Suppressor macrophage (primary cell): ENCODE measurements at regions not wholly inside any gene's neighbourhood (a gene's known extent, or its start where the extent isn't known, plus 50 kb on each side); places are given as distances from the start of the nearest gene placed in this dataset.
"Not testable (repeated sequence)": the region's sequence is repeated elsewhere in the genome, so short reads cannot be mapped to it uniquely, and the experiment has no call there.

Experiments used
- DNase-seq, 4 experiments: peaks; one replicate each; pipeline ENCODE4 v3.0.0-alpha.2; 2020 to 2022

- no peak for DNase-seq
These were observed 182.7 kb downstream of the SMC2 start for GRCh38 chr9:104276709-104277245.

GRCh38 chr9:104278929-104279496 is 184.9 kb downstream of the SMC2 start:
- no peak for DNase-seq

GRCh38 chr9:104279535-104280177 is 185.5 kb downstream of the SMC2 start:
- DNase-seq, result no peak

GRCh38 chr9:104280178-104280560 is 186.1 kb downstream of the SMC2 start:
- no peak for DNase-seq

- DNase-seq, result no peak
These were observed 186.6 kb downstream of the SMC2 start for GRCh38 chr9:104280711-104281110.

GRCh38 chr9:104286187-104286586 is 192.1 kb downstream of the SMC2 start:
- DNase-seq, result no peak

- no peak for DNase-seq
These were observed 192.7 kb downstream of the SMC2 start for GRCh38 chr9:104286799-104287198.

GRCh38 chr9:104287253-104287878 is 193.3 kb downstream of the SMC2 start:
- DNase-seq, result no peak

GRCh38 chr9:104293877-104294276 is 199.8 kb downstream of the SMC2 start:
- DNase-seq, result no peak

- no peak for DNase-seq
These were observed 203.9 kb upstream of the OR13F1 start for GRCh38 chr9:104300124-104300523.

- no peak for DNase-seq
These were observed 202.3 kb upstream of the OR13F1 start for GRCh38 chr9:104301755-104302154.

- DNase-seq, result no peak
These were observed 201.3 kb upstream of the OR13F1 start for GRCh38 chr9:104302775-104303174.

- no peak for DNase-seq
These were observed 199.1 kb upstream of the OR13F1 start for GRCh38 chr9:104304925-104305324.

- DNase-seq, result no peak
These were observed 190.5 kb upstream of the OR13F1 start for GRCh38 chr9:104313396-104314110.

- not testable (repeated sequence) for DNase-seq
These were observed 187.7 kb upstream of the OR13F1 start for GRCh38 chr9:104316201-104317009.

- DNase-seq, result no peak
These were observed 184.9 kb upstream of the OR13F1 start for GRCh38 chr9:104319198-104319597.

- no peak for DNase-seq
These were observed 184.4 kb upstream of the OR13F1 start for GRCh38 chr9:104319685-104320084.

GRCh38 chr9:104322596-104322995 is 181.5 kb upstream of the OR13F1 start:
- DNase-seq, result no peak

- DNase-seq, result not testable (repeated sequence)
These were observed 179.9 kb upstream of the OR13F1 start for GRCh38 chr9:104323967-104324694.

- no peak for DNase-seq
These were observed 177.2 kb upstream of the OR13F1 start for GRCh38 chr9:104326912-104327311.

GRCh38 chr9:104329245-104329644 is 174.8 kb upstream of the OR13F1 start:
- no peak for DNase-seq

- no peak for DNase-seq
These were observed 173.2 kb upstream of the OR13F1 start for GRCh38 chr9:104330841-104331240.
